C4-2B (cell line): ENCODE measurements at regions not wholly inside any gene's neighbourhood (a gene's known extent, or its start where the extent isn't known, plus 50 kb on each side); places are given as distances from the start of the nearest gene placed in this dataset.

Source experiments
- H3K27ac ChIP-seq: fragments of 450-650 bp; 2 replicates; pipeline ENCODE4 v1.5.1; 2017
- ZFX ChIP-seq: fragments of 450-650 bp; IDR thresholded peaks from 2 replicates; pipeline ENCODE4 v1.6.1; 2017
- TF ChIP-seq, protein P1 (sequence below): fragments of 450-650 bp; conservative IDR thresholded peaks from 2 replicates; pipeline ENCODE4 v1.5.1; 2017; ENCODE audit warnings: mild to moderate bottlenecking

GRCh38 chr7:19587291-19587690 is 121.5 kb downstream of the POLR1F start:
- no peak overlapping the region for H3K27ac ChIP-seq
- TF ChIP-seq ZFX, result no peak
- TF ChIP-seq, protein P1, sequence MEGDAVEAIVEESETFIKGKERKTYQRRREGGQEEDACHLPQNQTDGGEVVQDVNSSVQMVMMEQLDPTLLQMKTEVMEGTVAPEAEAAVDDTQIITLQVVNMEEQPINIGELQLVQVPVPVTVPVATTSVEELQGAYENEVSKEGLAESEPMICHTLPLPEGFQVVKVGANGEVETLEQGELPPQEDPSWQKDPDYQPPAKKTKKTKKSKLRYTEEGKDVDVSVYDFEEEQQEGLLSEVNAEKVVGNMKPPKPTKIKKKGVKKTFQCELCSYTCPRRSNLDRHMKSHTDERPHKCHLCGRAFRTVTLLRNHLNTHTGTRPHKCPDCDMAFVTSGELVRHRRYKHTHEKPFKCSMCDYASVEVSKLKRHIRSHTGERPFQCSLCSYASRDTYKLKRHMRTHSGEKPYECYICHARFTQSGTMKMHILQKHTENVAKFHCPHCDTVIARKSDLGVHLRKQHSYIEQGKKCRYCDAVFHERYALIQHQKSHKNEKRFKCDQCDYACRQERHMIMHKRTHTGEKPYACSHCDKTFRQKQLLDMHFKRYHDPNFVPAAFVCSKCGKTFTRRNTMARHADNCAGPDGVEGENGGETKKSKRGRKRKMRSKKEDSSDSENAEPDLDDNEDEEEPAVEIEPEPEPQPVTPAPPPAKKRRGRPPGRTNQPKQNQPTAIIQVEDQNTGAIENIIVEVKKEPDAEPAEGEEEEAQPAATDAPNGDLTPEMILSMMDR, result no peak; the same call in 1 of the 2 replicates

- no peak overlapping the region for H3K27ac ChIP-seq
- TF ChIP-seq ZFX, result no peak
- TF ChIP-seq, protein P1, result no peak
These were observed 123.1 kb downstream of the POLR1F start for GRCh38 chr7:19585761-19586160.

GRCh38 chr7:19575909-19576557 is 132.8 kb downstream of the POLR1F start:
- H3K27ac ChIP-seq, result no peak overlapping the region
- TF ChIP-seq ZFX, result no peak
- TF ChIP-seq, protein P1, result no peak

- TF ChIP-seq ZFX, result no peak
- H3K27ac ChIP-seq, result no peak overlapping the region
These were observed 134.7 kb downstream of the POLR1F start for GRCh38 chr7:19574131-19574530.

DNA sequence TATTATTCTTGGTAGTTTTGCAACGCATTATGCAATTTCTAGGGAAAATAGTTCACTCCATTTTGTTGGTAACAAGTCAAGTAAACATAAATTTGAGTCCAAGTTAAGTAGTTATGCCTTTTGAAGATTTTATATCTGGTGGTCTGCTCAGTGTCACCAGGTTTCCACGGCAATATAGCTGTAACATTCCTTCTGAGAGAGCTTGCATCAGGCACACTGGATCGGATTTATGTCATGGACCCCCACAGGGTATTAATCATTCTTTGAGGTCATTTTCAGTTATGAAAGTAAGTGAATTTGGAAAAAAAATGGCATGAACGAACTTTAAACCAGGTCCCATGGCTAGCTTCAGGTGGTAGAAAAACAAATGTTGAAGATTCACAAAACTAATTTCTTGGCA is 136.3 kb downstream of the POLR1F start:
- TF ChIP-seq ZFX, result no peak
- TF ChIP-seq, protein P1, result no peak

DNA sequence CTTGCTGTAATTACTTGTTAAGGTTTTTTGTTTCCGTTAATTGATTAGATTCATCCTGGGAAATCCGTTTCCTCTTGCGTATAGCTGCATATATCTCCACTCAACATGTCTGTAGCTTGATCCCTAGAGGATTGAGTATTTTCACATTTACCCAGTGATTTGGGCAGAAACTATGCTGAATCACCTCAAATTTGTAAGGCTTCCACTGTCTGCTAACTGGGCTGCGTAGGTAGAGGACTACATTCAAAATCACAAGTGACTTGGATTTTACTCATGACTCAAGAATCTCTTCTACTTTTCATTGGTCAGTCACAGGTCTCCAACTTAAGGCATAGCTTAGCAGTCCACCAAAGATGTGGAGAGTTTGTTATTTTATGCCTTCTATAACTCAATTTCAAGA is 141.8 kb downstream of the POLR1F start:
- no peak overlapping the region for H3K27ac ChIP-seq
- TF ChIP-seq ZFX, result no peak
- TF ChIP-seq, protein P1, result no peak

More for the DNA sequence above, 136.3 kb downstream of the POLR1F start:
- no peak overlapping the region for H3K27ac ChIP-seq

GRCh38 chr7:19565602-19566001 is 143.2 kb downstream of the POLR1F start:
- H3K27ac ChIP-seq, result no peak overlapping the region
- TF ChIP-seq, protein P1, result no peak

DNA sequence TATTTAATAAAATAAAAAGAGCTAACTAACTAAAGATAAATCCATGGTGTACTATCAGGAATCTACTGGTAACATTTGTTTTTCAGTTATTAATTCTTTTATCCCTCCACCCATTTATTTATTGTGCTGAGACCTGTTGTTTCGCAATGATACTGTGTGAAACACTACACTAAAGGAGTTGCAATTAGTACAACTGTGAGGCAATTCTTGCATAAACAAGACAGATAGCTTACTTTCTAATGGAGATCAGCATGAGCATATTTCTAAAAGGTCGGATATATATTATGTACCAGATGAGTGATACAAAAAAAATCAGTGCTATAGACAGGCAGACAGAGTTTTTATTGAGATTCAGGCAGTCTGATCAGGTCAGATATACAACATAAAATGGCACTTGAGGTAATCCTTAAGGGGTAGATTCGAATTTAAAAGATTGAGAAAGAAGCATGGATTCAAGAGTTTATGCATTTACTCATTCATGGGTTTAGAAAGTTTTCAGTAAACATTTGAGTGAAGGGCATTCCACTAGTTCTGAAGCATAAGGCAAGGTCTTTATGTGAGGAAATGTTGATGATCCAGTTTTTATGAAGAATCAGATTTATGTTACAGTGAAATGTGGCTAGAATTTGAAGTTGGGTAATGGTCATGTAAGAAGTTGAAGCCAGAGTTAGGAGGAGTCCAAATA is 147.6 kb downstream of the POLR1F start:
- TF ChIP-seq, protein P1, result no peak
- no peak for TF ChIP-seq ZFX
- no peak overlapping the region for H3K27ac ChIP-seq
